Esophagus squamous epithelium (tissue), 5 donors: ENCODE measurements at regions not wholly inside any gene's neighbourhood (a gene's known extent, or its start where the extent isn't known, plus 50 kb on each side); places are given as distances from the start of the nearest gene placed in this dataset.

Source experiments
- DNase-seq: peaks from one replicate; lab custom pipeline; 2025; lab: John Stamatoyannopoulos, UW
- H3K27ac ChIP-seq, 4 donors: fragments of 200-600 bp; sonication (generic); one replicate each; pipeline ENCODE4 v1.5.1; 2016 to 2019; ENCODE audit warnings: mild to moderate bottlenecking in 1 of 4
- H3K27me3 ChIP-seq, 4 donors: fragments of 200-600 bp; sonication (generic); 1 replicate in 3 of 4; 2 replicates in 1 of 4; pipeline versions ENCODE4 v1.5.1 to v1.6.0; 2017 to 2021; ENCODE audit warnings: antibody characterized with exemption in 1 of 4
- H3K36me3 ChIP-seq, 3 donors: fragments of 200-600 bp; sonication (generic); one replicate each; pipeline ENCODE4 v1.5.1; 2016 to 2019
- H3K4me1 ChIP-seq, 3 donors: fragments of 200-600 bp; sonication (generic); one replicate each; pipeline ENCODE4 v1.5.1; 2017 to 2019
- H3K4me3 ChIP-seq, 4 donors: fragments of 200-600 bp; sonication (generic); 1 replicate in 3 of 4; 2 replicates in 1 of 4; pipeline ENCODE4 v1.5.1; 2016 to 2019; ENCODE audit warnings: mild to moderate bottlenecking in 2 of 4, moderate library complexity in 1 of 4
- H3K9me3 ChIP-seq, 3 donors: fragments of 200-600 bp; sonication (generic); one replicate each; pipeline ENCODE4 v1.5.1; 2016 to 2019
- CTCF ChIP-seq, 6 experiments: fragments of 450-650 bp in 4 of 6; fragments of 200-600 bp in 2 of 6; sonication (generic) in 2 of 6; IDR thresholded peaks; one replicate each; pipeline ENCODE4 v1.5.1; 2016 to 2019; ENCODE audit warnings: antibody characterized with exemption in 6 of 6, mild to moderate bottlenecking in 4 of 6, moderate library complexity in 4 of 6
- POLR2A ChIP-seq, 4 donors: fragments of 450-650 bp; IDR thresholded peaks; one replicate each; pipeline ENCODE4 v1.6.1; 2017; ENCODE audit warnings: antibody characterized with exemption in 4 of 4, mild to moderate bottlenecking in 4 of 4, moderate library complexity in 3 of 4
- WGBS, 2 donors: methylation state at CpG; one replicate each; pipeline ENCODE4 v1.1.5; 2018; 5-methylcytosine and 5-hydroxymethylcytosine counted together
- intact Hi-C: fragments of 100-400 bp; cut with DNase I; formaldehyde crosslinking; loops from one replicate; pipeline ENCODE4 v1.15.0; 2022
- donor health status: DM: yes; HTN: yes; CAD: no.

GRCh38 chr13:33452873-33453517 is 167.4 kb upstream of the STARD13 start:
- DNase-seq: no peak
- 57 to 84% methylated on average over 2 of the region's 2 CpGs for WGBS, 2 donors
- no peak overlapping the region for H3K27ac ChIP-seq
- no peaks in the 10 kb centered on the region for H3K4me1 ChIP-seq
- no peaks in the 10 kb centered on the region for H3K27me3 ChIP-seq
- intact Hi-C loops: no loop called here
- H3K9me3 ChIP-seq: no peaks in the 10 kb centered on the region
- no peak overlapping the region for H3K4me3 ChIP-seq
- no peaks in the 10 kb centered on the region for H3K36me3 ChIP-seq
- TF ChIP-seq POLR2A (IDR thresholded peaks at IDR 0.05): no peak
- no peak for TF ChIP-seq CTCF (IDR thresholded peaks at IDR 0.05)

DNA sequence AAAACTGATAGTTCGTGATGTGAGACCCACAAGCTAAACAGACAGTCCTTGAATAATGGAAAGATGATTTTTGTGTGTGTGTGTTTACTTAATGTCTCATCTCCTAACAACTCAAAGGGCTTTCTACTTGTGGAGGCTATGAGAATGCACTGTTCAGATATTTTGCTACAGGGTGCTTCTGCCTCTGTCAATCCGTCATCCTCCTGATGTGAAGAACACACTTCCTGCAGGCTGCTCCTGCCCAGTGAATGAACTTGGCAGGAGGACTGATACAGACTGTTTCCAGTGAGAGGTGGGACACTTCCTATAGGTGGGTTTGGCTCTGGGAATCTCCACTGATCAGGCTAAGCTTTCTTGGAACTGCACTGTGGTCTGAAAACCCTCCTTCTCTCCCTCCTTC is 168.4 kb upstream of the STARD13 start:
- whole genome bisulfite sequencing, 2 donors: 53 to 60% methylated on average over 2 of the region's 2 CpGs
- TF ChIP-seq CTCF (IDR thresholded peaks at IDR 0.05) (no peak), POLR2A (IDR thresholded peaks at IDR 0.05) (no peak)
- intact Hi-C loops: no loop called here
- peaks cover 0 to 6% (median 0%) of the 10 kb centered on the region in 3 donors for H3K9me3 ChIP-seq
- no peak for DNase-seq
- no peaks in the 10 kb centered on the region for H3K36me3 ChIP-seq
- no peaks in the 10 kb centered on the region for H3K27me3 ChIP-seq
- no peaks in the 10 kb centered on the region for H3K4me1 ChIP-seq
- no peak overlapping the region for H3K27ac ChIP-seq
- no peak overlapping the region for H3K4me3 ChIP-seq

DNA sequence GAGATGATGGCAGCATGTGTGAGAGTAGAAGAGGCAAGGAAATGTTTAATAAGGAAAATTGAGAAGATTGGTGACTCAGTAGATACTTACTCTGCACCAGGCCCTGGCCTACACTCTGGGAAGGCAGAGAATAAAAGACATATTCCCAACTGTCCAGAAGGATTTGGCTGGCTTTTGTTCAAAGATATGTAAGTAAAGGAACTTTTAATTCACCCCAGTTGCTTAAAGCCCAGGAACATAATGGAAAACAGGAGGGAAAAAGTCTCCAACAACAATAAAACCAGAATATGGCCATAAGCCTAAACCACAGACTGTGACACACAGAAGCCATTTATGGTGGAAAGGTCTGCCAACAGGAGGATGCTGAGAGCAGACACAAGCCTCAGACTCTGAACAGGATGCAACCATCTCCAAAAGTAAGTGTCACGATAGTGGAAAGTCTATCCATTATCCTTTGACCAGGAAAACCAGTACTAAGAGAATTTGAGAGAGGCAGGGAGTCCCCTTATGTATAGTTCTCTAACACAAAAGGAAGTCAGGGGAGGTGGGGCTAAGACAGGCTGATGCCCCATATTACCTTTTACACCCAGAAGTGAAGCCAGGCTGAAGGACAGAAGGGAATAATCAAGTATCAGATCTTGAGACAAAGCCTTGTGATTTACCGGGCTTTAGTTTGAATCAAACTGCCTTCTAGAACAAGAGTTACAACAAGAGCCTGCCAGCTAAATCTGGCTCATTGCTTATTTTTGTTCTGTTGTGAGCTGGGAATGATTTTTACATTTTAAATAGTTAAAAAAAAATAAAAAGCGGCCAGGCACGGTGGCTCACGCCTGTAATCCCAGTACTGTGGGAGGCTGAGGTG is 169.5 kb upstream of the STARD13 start:
- no peak for DNase-seq
- TF ChIP-seq CTCF (IDR thresholded peaks at IDR 0.05) (no peak), POLR2A (IDR thresholded peaks at IDR 0.05) (no peak)
- H3K27ac ChIP-seq: no peak overlapping the region
- peaks cover 0 to 17% (median 0%) of the 10 kb centered on the region in 3 donors for H3K9me3 ChIP-seq
- H3K27me3 ChIP-seq: no peaks in the 10 kb centered on the region
- H3K4me1 ChIP-seq: no peaks in the 10 kb centered on the region
- no peak overlapping the region for H3K4me3 ChIP-seq
- no peaks in the 10 kb centered on the region for H3K36me3 ChIP-seq
- WGBS, 2 donors: 66 to 68% methylated on average over 5 of the region's 5 CpGs
- intact Hi-C loops: no loop called here

DNA sequence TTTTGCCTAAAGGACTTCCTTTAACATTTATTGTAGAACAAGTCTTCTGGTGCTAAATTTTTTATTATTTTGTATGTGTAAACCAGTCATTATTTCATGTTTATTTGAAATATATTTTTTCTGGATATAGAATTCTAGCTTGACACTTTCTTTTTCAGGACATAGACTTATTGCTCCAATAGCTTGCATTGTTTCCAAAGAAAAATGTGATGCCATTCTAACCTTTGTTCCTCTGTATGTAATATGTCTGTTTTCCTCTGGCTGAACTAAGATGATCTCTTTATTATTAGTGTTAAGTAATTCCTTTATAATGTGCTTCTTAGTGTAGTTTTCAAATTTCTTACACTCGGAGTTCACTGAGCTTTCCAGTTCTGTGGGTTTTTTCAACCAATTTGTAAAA is 174.1 kb upstream of the STARD13 start:
- TF ChIP-seq POLR2A (IDR thresholded peaks at IDR 0.05): no peak
- TF ChIP-seq CTCF (IDR thresholded peaks at IDR 0.05): no peak
- H3K4me1 ChIP-seq: no peaks in the 10 kb centered on the region
- H3K4me3 ChIP-seq: no peak overlapping the region
- DNase-seq: no peak
- 71 to 100% methylated on average over 1 of the region's 1 CpG for WGBS, 2 donors
- H3K36me3 ChIP-seq: no peaks in the 10 kb centered on the region
- no peak overlapping the region for H3K27ac ChIP-seq
- no peaks in the 10 kb centered on the region for H3K27me3 ChIP-seq
- intact Hi-C loops: no loop called here
- H3K9me3 ChIP-seq: peaks cover 0 to 21% (median 0%) of the 10 kb centered on the region in 3 donors

- DNase-seq: no peak
- 60 to 75% methylated on average over 4 of the region's 4 CpGs for WGBS, 2 donors
- TF ChIP-seq POLR2A (IDR thresholded peaks at IDR 0.05) (no peak), CTCF (IDR thresholded peaks at IDR 0.05) (no peak)
Measured at GRCh38 chr13:33462109-33462508, 176.6 kb upstream of the STARD13 start.

More at GRCh38 chr13:33462109-33462508, 176.6 kb upstream of the STARD13 start:
- H3K27me3 ChIP-seq: no peaks in the 10 kb centered on the region
- intact Hi-C loops: no loop called here
- H3K27ac ChIP-seq: no peak overlapping the region
- no peaks in the 10 kb centered on the region for H3K4me1 ChIP-seq
- no peaks in the 10 kb centered on the region for H3K36me3 ChIP-seq
- no peak overlapping the region for H3K4me3 ChIP-seq
- peaks cover 0 to 21% (median 0%) of the 10 kb centered on the region in 3 donors for H3K9me3 ChIP-seq
